IPS DF 6.9 (cell line): ENCODE measurements at regions not wholly inside any gene's neighbourhood (a gene's known extent, or its start where the extent isn't known, plus 50 kb on each side); places are given as distances from the start of the nearest gene placed in this dataset.

Experiments
- DNase-seq: peaks from one replicate; pipeline ENCODE4 v3.0.0-alpha.2; 2013; ENCODE audit warnings: low read depth, low spot score
- H3K27ac ChIP-seq: one replicate; pipeline ENCODE4 v1.5.1; 2013; ENCODE audit warnings: low read length, control low read depth
- H3K27me3 ChIP-seq: 2 replicates; pipeline ENCODE4 v1.6.1; 2013; ENCODE audit warnings: mild to moderate bottlenecking, low read length; ENCODE audit not compliant: control insufficient read depth, insufficient read depth
- H3K36me3 ChIP-seq: 2 replicates; pipeline ENCODE4 v1.6.1; 2013; ENCODE audit warnings: low read length; ENCODE audit not compliant: control insufficient read depth, insufficient read depth
- H3K4me1 ChIP-seq: 2 replicates; pipeline ENCODE4 v1.6.1; 2013; ENCODE audit warnings: low read length; ENCODE audit not compliant: control insufficient read depth, insufficient read depth
- H3K4me3 ChIP-seq: 2 replicates; pipeline ENCODE4 v1.5.1; 2013; ENCODE audit warnings: mild to moderate bottlenecking, low read length
- H3K9me3 ChIP-seq: 2 replicates; pipeline ENCODE4 v1.6.1; 2013; ENCODE audit warnings: low read length, inconsistent platforms; ENCODE audit not compliant: control insufficient read depth, insufficient read depth
- WGBS: extraction: QIAGEN DNeasy Blood & Tissue Kit; methylation state at CpG from one replicate; pipeline ENCODE4 v1.1.7; 2013; ENCODE audit warnings: mixed read lengths, missing lambda C conversion rate; ENCODE audit not compliant: insufficient read length, insufficient coverage; 5-methylcytosine and 5-hydroxymethylcytosine counted together

GRCh38 chr9:1354606-1355005, 304.4 kb downstream of the DMRT2 start:
- no peaks in the 10 kb centered on the region for H3K36me3 ChIP-seq
- H3K4me3 ChIP-seq, result no peak overlapping the region
- no peaks in the 10 kb centered on the region for H3K27me3 ChIP-seq
- no peak for DNase-seq
- no peak overlapping the region for H3K27ac ChIP-seq
- no peaks in the 10 kb centered on the region for H3K4me1 ChIP-seq
- H3K9me3 ChIP-seq, result no peaks in the 10 kb centered on the region
- WGBS, result no CpG with 5 or more reads among the region's 4 CpGs

GRCh38 chr9:1355656-1356055, 305.5 kb downstream of the DMRT2 start:
- no peaks in the 10 kb centered on the region for H3K9me3 ChIP-seq
- no peak overlapping the region for H3K27ac ChIP-seq
- no peak for DNase-seq
- H3K27me3 ChIP-seq, result no peaks in the 10 kb centered on the region
- no peak overlapping the region for H3K4me3 ChIP-seq
- WGBS, result no CpG with 5 or more reads among the region's 1 CpG
- H3K36me3 ChIP-seq, result no peaks in the 10 kb centered on the region
- H3K4me1 ChIP-seq, result no peaks in the 10 kb centered on the region

GRCh38 chr9:1362845-1363244, 312.7 kb downstream of the DMRT2 start:
- H3K36me3 ChIP-seq, result no peaks in the 10 kb centered on the region
- H3K4me3 ChIP-seq, result no peak overlapping the region
- 0 out of 2 replicates have a peak, but pooled peaks cover 1% of the 10 kb centered on the region for H3K4me1 ChIP-seq
- DNase-seq, result no peak
- WGBS, result no CpG with 5 or more reads among the region's 6 CpGs
- no peak overlapping the region for H3K27ac ChIP-seq
- no peaks in the 10 kb centered on the region for H3K27me3 ChIP-seq
- H3K9me3 ChIP-seq, result no peaks in the 10 kb centered on the region

- 0 out of 2 replicates have a peak, but pooled peaks cover 1% of the 10 kb centered on the region for H3K4me1 ChIP-seq
- no peak overlapping the region for H3K4me3 ChIP-seq
- no peak overlapping the region for H3K27ac ChIP-seq
- no peaks in the 10 kb centered on the region for H3K36me3 ChIP-seq
- H3K27me3 ChIP-seq, result no peaks in the 10 kb centered on the region
- no peaks in the 10 kb centered on the region for H3K9me3 ChIP-seq
- no CpG with 5 or more reads among the region's 2 CpGs for WGBS
- no peak for DNase-seq
These were observed 316.1 kb downstream of the DMRT2 start for GRCh38 chr9:1366276-1366675.

GRCh38 chr9:1369297-1369696, 319.1 kb downstream of the DMRT2 start:
- H3K27ac ChIP-seq, result no peak overlapping the region
- no CpG with 5 or more reads among the region's 1 CpG for WGBS
- H3K4me3 ChIP-seq, result no peak overlapping the region
- no peaks in the 10 kb centered on the region for H3K27me3 ChIP-seq
- no peak for DNase-seq
- no peaks in the 10 kb centered on the region for H3K4me1 ChIP-seq
- no peaks in the 10 kb centered on the region for H3K36me3 ChIP-seq
- H3K9me3 ChIP-seq, result no peaks in the 10 kb centered on the region

- H3K4me1 ChIP-seq, result no peaks in the 10 kb centered on the region
- DNase-seq, result no peak
- H3K27ac ChIP-seq, result no peak overlapping the region
- no peaks in the 10 kb centered on the region for H3K9me3 ChIP-seq
- no peak overlapping the region for H3K4me3 ChIP-seq
- WGBS, result no CpG with 5 or more reads among the region's 5 CpGs
- H3K36me3 ChIP-seq, result no peaks in the 10 kb centered on the region
- H3K27me3 ChIP-seq, result no peaks in the 10 kb centered on the region
These were observed 323.3 kb downstream of the DMRT2 start for GRCh38 chr9:1373445-1373844.

- no peak overlapping the region for H3K27ac ChIP-seq
- no peak for DNase-seq
- H3K4me3 ChIP-seq, result no peak overlapping the region
- no peaks in the 10 kb centered on the region for H3K9me3 ChIP-seq
- H3K36me3 ChIP-seq, result no peaks in the 10 kb centered on the region
- H3K4me1 ChIP-seq, result no peaks in the 10 kb centered on the region
- WGBS, result no CpG with 5 or more reads among the region's 4 CpGs
- H3K27me3 ChIP-seq, result no peaks in the 10 kb centered on the region
These were observed 333.8 kb downstream of the DMRT2 start for GRCh38 chr9:1383899-1384455.

- Histone ChIP-seq H3K4me1 (no peaks in the 10 kb centered on the region), H3K36me3 (no peaks in the 10 kb centered on the region), H3K4me3 (no peak overlapping the region), H3K27ac (no peak overlapping the region), H3K9me3 (no peaks in the 10 kb centered on the region), H3K27me3 (no peaks in the 10 kb centered on the region)
- DNase-seq, result no peak
- WGBS, result no CpG with 5 or more reads among the region's 2 CpGs
These were observed 334.7 kb downstream of the DMRT2 start for GRCh38 chr9:1384816-1385215.

GRCh38 chr9:1386420-1386819, 336.3 kb downstream of the DMRT2 start:
- no peak for DNase-seq
- Histone ChIP-seq H3K4me1 (no peaks in the 10 kb centered on the region), H3K27me3 (no peaks in the 10 kb centered on the region), H3K27ac (no peak overlapping the region), H3K4me3 (no peak overlapping the region), H3K36me3 (no peaks in the 10 kb centered on the region), H3K9me3 (no peaks in the 10 kb centered on the region)
- no CpG with 5 or more reads among the region's 4 CpGs for WGBS

GRCh38 chr9:1388216-1388615, 338.1 kb downstream of the DMRT2 start:
- no peaks in the 10 kb centered on the region for H3K36me3 ChIP-seq
- no peak for DNase-seq
- WGBS, result no CpG with 5 or more reads among the region's 4 CpGs
- H3K4me1 ChIP-seq, result no peaks in the 10 kb centered on the region
- no peaks in the 10 kb centered on the region for H3K27me3 ChIP-seq
- no peak overlapping the region for H3K27ac ChIP-seq
- H3K9me3 ChIP-seq, result no peaks in the 10 kb centered on the region
- no peak overlapping the region for H3K4me3 ChIP-seq

GRCh38 chr9:1400983-1401382, 350.8 kb downstream of the DMRT2 start:
- no peak for DNase-seq
- Histone ChIP-seq H3K27me3 (no peaks in the 10 kb centered on the region), H3K4me3 (no peak overlapping the region), H3K36me3 (no peaks in the 10 kb centered on the region), H3K4me1 (no peaks in the 10 kb centered on the region), H3K27ac (no peak overlapping the region), H3K9me3 (no peaks in the 10 kb centered on the region)
- WGBS, result no CpG with 5 or more reads among the region's 5 CpGs
